ENCODE measurements at regions not wholly inside any gene's neighbourhood (a gene's known extent, or its start where the extent isn't known, plus 50 kb on each side); places are given as distances from the start of the nearest gene placed in this dataset.
"Not testable (repeated sequence)": the region's sequence is repeated elsewhere in the genome, so short reads cannot be mapped to it uniquely, and the experiment has no call there.

- not testable (repeated sequence) for TF ChIP-seq POLR2A, CTCF (IDR thresholded peaks at IDR 0.05)
These were observed 199.9 kb downstream of the BANP start for GRCh38 chr16:88151129-88151499.
